ENCODE measurements at regions not wholly inside any gene's neighbourhood (a gene's known extent, or its start where the extent isn't known, plus 50 kb on each side); places are given as distances from the start of the nearest gene placed in this dataset.

- Histone ChIP-seq H3K4me3 (ENCODE audit: low read depth in 2 of 2, low read length in 1 of 2) (no peak overlapping the region; a peak in 1 of 4 replicates), H3F3A (replicated peaks; ENCODE audit: insufficient read depth) (no peaks in the 10 kb centered on the region), H3K79me2 (ENCODE audit: insufficient read depth) (no peaks in the 10 kb centered on the region), H3K36me3 (replicated peaks in 1 of 2; ENCODE audit: control insufficient read depth in 1 of 2, insufficient read depth in 2 of 2, low read length in 1 of 2) (no peaks in the 10 kb centered on the region), H3K9me2 (no peaks in the 10 kb centered on the region), H3K4me1 (ENCODE audit: control insufficient read depth in 1 of 2, insufficient read depth in 2 of 2, low read depth in 1 of 2, low read length in 1 of 2) (peaks cover 0 to 33% of the 10 kb centered on the region in 2 experiments; a peak in 2 of 4 replicates), H3K27me3 (ENCODE audit: insufficient read depth) (no peaks in the 10 kb centered on the region), H3K9ac (no peak overlapping the region), H3K27ac (ENCODE audit: low read depth in 2 of 2, low read length in 1 of 2) (peak overlapping the region in 1 of 2 experiments; percentile 99; a peak in 2 of 4 replicates), H4K20me1 (ENCODE audit: insufficient read depth) (no peaks in the 10 kb centered on the region), H3K4me2 (no peak overlapping the region), H3K9me3 (no peaks in the 10 kb centered on the region), H2AFZ (ENCODE audit: low read depth) (no peak overlapping the region)
- no peak for DNase-seq
- ChIA-PET POLR2A (interaction anchor here (1.2 kb wide), 1 partner anchor 90 kb away, joined by 3 read pairs; the partner anchor contains the start of gene ISL1), CTCF (interaction anchor here (0.6 to 1.9 kb wide), 6 partner anchors 87 to 1315 kb away, joined by 3 to 5 read pairs (median 4); partner anchors contain the start of genes ITGA1 and PELO)
- WGBS (ENCODE audit: low lambda C conversion rate), result 86% methylated on average over 1 of the region's 1 CpG
- TF ChIP-seq EP300 (IDR thresholded peaks at IDR 0.05; ENCODE audit: borderline replicate concordance in 1 of 2, low read depth in 1 of 2, low read length in 1 of 2), result peak in 1 of 2 experiments; percentile 86; a peak in 2 of 4 replicates
- TF ChIP-seq GATA2 (CRISPR knock-in tag; IDR thresholded peaks at IDR 0.05), result peak; percentile 65
- 0 out of 2 replicates have a peak, but pooled peaks have one; percentile 14 for TF ChIP-seq MXI1 (IDR thresholded peaks at IDR 0.05; ENCODE audit: low read depth, low read length)
- TF ChIP-seq YY1 (IDR thresholded peaks at IDR 0.05; ENCODE audit: low read depth), result no peak
These were observed 89.2 kb downstream of the ISL1 start for GRCh38 chr5:51472472-51472871.

GRCh38 chr5:51475628-51476027 lies 92.4 kb downstream of the ISL1 start:
- DNase-seq, result no peak
- H3K27me3 ChIP-seq (ENCODE audit: insufficient read depth), result no peaks in the 10 kb centered on the region
- no peaks in the 10 kb centered on the region for H3K9me3 ChIP-seq
- TF ChIP-seq NRF1 (IDR thresholded peaks at IDR 0.05; ENCODE audit: low read depth, low read length), result no peak
- TF ChIP-seq, protein P1, sequence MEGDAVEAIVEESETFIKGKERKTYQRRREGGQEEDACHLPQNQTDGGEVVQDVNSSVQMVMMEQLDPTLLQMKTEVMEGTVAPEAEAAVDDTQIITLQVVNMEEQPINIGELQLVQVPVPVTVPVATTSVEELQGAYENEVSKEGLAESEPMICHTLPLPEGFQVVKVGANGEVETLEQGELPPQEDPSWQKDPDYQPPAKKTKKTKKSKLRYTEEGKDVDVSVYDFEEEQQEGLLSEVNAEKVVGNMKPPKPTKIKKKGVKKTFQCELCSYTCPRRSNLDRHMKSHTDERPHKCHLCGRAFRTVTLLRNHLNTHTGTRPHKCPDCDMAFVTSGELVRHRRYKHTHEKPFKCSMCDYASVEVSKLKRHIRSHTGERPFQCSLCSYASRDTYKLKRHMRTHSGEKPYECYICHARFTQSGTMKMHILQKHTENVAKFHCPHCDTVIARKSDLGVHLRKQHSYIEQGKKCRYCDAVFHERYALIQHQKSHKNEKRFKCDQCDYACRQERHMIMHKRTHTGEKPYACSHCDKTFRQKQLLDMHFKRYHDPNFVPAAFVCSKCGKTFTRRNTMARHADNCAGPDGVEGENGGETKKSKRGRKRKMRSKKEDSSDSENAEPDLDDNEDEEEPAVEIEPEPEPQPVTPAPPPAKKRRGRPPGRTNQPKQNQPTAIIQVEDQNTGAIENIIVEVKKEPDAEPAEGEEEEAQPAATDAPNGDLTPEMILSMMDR (IDR thresholded peaks at IDR 0.05), result no peak
- H3K9ac ChIP-seq, result no peak overlapping the region
- no peaks in the 10 kb centered on the region for H3K79me2 ChIP-seq (ENCODE audit: insufficient read depth)
- no peak overlapping the region for H3K4me2 ChIP-seq
- peak overlapping the region in 1 of 2 experiments; percentile 51; a peak in 2 of 4 replicates for H3K27ac ChIP-seq (ENCODE audit: low read depth in 2 of 2, low read length in 1 of 2)
- H3K4me3 ChIP-seq (ENCODE audit: low read depth in 2 of 2, low read length in 1 of 2), result no peak overlapping the region
- H4K20me1 ChIP-seq (ENCODE audit: insufficient read depth), result no peaks in the 10 kb centered on the region
- ChIA-PET CTCF (interaction anchor here (1.2 kb wide), 1 partner anchor 9 kb away, joined by 3 read pairs; no protein-coding TSS in a partner anchor), POLR2A (interaction anchor here (1.8 kb wide), 1 partner anchor 92 kb away, joined by 4 read pairs; the partner anchor contains the start of gene ISL1)
- H3K4me1 ChIP-seq (ENCODE audit: control insufficient read depth in 1 of 2, insufficient read depth in 2 of 2, low read depth in 1 of 2, low read length in 1 of 2), result peaks cover 0 to 16% of the 10 kb centered on the region in 2 experiments; a peak in 2 of 4 replicates
- WGBS (ENCODE audit: low lambda C conversion rate), result 72% methylated on average over 5 of the region's 5 CpGs
- no peaks in the 10 kb centered on the region for H3K9me2 ChIP-seq
- no peaks in the 10 kb centered on the region for H3F3A ChIP-seq (replicated peaks; ENCODE audit: insufficient read depth)
- no peaks in the 10 kb centered on the region for H3K36me3 ChIP-seq (replicated peaks in 1 of 2; ENCODE audit: control insufficient read depth in 1 of 2, insufficient read depth in 2 of 2, low read length in 1 of 2)
- no peak overlapping the region for H2AFZ ChIP-seq (ENCODE audit: low read depth)

DNA sequence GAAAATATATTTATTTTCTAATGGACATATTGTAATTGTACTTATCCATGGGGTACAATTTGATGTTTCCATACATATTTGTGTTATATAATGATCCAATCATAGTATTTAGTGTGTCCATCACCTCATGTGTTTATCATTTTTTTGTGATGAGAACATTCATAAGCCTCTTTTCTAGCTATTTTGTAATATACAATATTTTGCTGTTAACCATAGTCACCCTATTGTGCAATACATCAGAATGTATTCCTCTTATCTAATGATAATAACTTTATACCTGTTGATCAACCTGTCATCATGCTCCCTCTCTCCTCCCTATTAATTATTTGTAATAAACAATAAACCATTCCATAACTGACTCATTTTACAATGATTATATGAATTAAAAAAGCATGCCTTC lies 93.2 kb downstream of the ISL1 start:
- H3K9ac ChIP-seq, result no peak overlapping the region
- ChIA-PET POLR2A (interaction anchor here (1.8 kb wide), 1 partner anchor 93 kb away, joined by 4 read pairs; the partner anchor contains the start of gene ISL1), CTCF (interaction anchor here (0.9 to 1.2 kb wide), 2 partner anchors 8 kb away, joined by 3 to 4 read pairs; no protein-coding TSS in a partner anchor)
- TF ChIP-seq, protein P2, sequence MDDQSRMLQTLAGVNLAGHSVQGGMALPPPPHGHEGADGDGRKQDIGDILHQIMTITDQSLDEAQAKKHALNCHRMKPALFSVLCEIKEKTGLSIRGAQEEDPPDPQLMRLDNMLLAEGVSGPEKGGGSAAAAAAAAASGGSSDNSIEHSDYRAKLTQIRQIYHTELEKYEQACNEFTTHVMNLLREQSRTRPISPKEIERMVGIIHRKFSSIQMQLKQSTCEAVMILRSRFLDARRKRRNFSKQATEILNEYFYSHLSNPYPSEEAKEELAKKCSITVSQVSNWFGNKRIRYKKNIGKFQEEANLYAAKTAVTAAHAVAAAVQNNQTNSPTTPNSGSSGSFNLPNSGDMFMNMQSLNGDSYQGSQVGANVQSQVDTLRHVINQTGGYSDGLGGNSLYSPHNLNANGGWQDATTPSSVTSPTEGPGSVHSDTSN (IDR thresholded peaks at IDR 0.05), result no peak
- peaks cover 0 to 11% of the 10 kb centered on the region in 2 experiments; a peak in 2 of 4 replicates for H3K4me1 ChIP-seq (ENCODE audit: control insufficient read depth in 1 of 2, insufficient read depth in 2 of 2, low read depth in 1 of 2, low read length in 1 of 2)
- H3K79me2 ChIP-seq (ENCODE audit: insufficient read depth), result no peaks in the 10 kb centered on the region
- no peaks in the 10 kb centered on the region for H3F3A ChIP-seq (replicated peaks; ENCODE audit: insufficient read depth)
- H3K9me2 ChIP-seq, result no peaks in the 10 kb centered on the region
- H3K36me3 ChIP-seq (replicated peaks in 1 of 2; ENCODE audit: control insufficient read depth in 1 of 2, insufficient read depth in 2 of 2, low read length in 1 of 2), result no peaks in the 10 kb centered on the region
- no peak overlapping the region for H2AFZ ChIP-seq (ENCODE audit: low read depth)
- no peak overlapping the region for H3K27ac ChIP-seq (ENCODE audit: low read depth in 2 of 2, low read length in 1 of 2)
- no peak overlapping the region for H3K4me3 ChIP-seq (ENCODE audit: low read depth in 2 of 2, low read length in 1 of 2)
- H3K27me3 ChIP-seq (ENCODE audit: insufficient read depth), result no peaks in the 10 kb centered on the region
- DNase-seq, result no peak
- no peaks in the 10 kb centered on the region for H3K9me3 ChIP-seq
- no peak overlapping the region for H3K4me2 ChIP-seq
- no peaks in the 10 kb centered on the region for H4K20me1 ChIP-seq (ENCODE audit: insufficient read depth)

All from SK-N-SH (cell line).